ENCODE measurements at regions not wholly inside any gene's neighbourhood (a gene's known extent, or its start where the extent isn't known, plus 50 kb on each side); places are given as distances from the start of the nearest gene placed in this dataset.
"Not testable (repeated sequence)": the region's sequence is repeated elsewhere in the genome, so short reads cannot be mapped to it uniquely, and the experiment has no call there.

GRCh38 chr18:78493490-78493889 lies 486.1 kb upstream of the SALL3 start:
- TF ChIP-seq, protein P1, sequence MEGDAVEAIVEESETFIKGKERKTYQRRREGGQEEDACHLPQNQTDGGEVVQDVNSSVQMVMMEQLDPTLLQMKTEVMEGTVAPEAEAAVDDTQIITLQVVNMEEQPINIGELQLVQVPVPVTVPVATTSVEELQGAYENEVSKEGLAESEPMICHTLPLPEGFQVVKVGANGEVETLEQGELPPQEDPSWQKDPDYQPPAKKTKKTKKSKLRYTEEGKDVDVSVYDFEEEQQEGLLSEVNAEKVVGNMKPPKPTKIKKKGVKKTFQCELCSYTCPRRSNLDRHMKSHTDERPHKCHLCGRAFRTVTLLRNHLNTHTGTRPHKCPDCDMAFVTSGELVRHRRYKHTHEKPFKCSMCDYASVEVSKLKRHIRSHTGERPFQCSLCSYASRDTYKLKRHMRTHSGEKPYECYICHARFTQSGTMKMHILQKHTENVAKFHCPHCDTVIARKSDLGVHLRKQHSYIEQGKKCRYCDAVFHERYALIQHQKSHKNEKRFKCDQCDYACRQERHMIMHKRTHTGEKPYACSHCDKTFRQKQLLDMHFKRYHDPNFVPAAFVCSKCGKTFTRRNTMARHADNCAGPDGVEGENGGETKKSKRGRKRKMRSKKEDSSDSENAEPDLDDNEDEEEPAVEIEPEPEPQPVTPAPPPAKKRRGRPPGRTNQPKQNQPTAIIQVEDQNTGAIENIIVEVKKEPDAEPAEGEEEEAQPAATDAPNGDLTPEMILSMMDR (conservative IDR thresholded peaks at IDR 0.05; ENCODE audit: low read length), result not testable (repeated sequence)
- not testable (repeated sequence) for TF ChIP-seq EZH2phosphoT487 (IDR thresholded peaks at IDR 0.05; ENCODE audit: borderline replicate concordance, low read depth, low read length)
